ENCODE measurements at regions not wholly inside any gene's neighbourhood (a gene's known extent, or its start where the extent isn't known, plus 50 kb on each side); places are given as distances from the start of the nearest gene placed in this dataset.

- TF ChIP-seq, protein P1, sequence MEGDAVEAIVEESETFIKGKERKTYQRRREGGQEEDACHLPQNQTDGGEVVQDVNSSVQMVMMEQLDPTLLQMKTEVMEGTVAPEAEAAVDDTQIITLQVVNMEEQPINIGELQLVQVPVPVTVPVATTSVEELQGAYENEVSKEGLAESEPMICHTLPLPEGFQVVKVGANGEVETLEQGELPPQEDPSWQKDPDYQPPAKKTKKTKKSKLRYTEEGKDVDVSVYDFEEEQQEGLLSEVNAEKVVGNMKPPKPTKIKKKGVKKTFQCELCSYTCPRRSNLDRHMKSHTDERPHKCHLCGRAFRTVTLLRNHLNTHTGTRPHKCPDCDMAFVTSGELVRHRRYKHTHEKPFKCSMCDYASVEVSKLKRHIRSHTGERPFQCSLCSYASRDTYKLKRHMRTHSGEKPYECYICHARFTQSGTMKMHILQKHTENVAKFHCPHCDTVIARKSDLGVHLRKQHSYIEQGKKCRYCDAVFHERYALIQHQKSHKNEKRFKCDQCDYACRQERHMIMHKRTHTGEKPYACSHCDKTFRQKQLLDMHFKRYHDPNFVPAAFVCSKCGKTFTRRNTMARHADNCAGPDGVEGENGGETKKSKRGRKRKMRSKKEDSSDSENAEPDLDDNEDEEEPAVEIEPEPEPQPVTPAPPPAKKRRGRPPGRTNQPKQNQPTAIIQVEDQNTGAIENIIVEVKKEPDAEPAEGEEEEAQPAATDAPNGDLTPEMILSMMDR (IDR thresholded peaks at IDR 0.05): no peak
Measured at GRCh38 chr16:5835876-5836275, 738.3 kb upstream of the EEF2KMT start.

DNA sequence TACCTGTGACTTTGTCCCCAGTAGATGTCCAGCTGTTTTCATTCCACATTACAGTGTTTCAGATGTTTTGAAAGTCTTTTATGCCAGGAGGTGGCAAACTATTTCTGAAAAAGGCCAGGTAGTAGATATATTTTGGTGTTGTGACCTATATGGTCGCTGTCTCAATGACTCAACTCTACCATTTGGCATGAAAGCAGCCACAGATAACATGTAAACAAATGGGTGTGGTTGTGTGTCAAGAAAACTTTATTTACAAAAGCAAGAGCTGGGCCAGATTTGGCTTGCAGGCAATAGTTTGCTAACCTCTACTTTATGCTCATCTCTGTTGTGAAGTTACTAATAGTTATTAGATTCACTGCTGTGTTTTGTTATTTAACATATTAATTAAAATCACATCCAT, 728.7 kb upstream of the EEF2KMT start:
- no peaks in the 10 kb centered on the region for H3K36me3 ChIP-seq
- no peaks in the 10 kb centered on the region for H3K27me3 ChIP-seq
- no peaks in the 10 kb centered on the region for H3K9me3 ChIP-seq
- no peak overlapping the region for H3K27ac ChIP-seq
- no peaks in the 10 kb centered on the region for H3K4me1 ChIP-seq (ENCODE audit: control insufficient read depth in 1 of 2, insufficient read depth in 1 of 2, low read depth in 1 of 2, low read length in 1 of 2)
- TF ChIP-seq, protein P1 (IDR thresholded peaks at IDR 0.05): no peak
- no peak overlapping the region for H3K4me3 ChIP-seq (ENCODE audit: low read depth in 1 of 2, low read length in 1 of 2)

More at GRCh38 chr16:5835876-5836275, 738.3 kb upstream of the EEF2KMT start:
- Histone ChIP-seq H3K9me3 (no peaks in the 10 kb centered on the region), H3K36me3 (no peaks in the 10 kb centered on the region), H3K4me3 (ENCODE audit: low read depth in 1 of 2, low read length in 1 of 2) (no peak overlapping the region), H3K4me1 (ENCODE audit: control insufficient read depth in 1 of 2, insufficient read depth in 1 of 2, low read depth in 1 of 2, low read length in 1 of 2) (no peaks in the 10 kb centered on the region), H3K27ac (no peak overlapping the region), H3K27me3 (no peaks in the 10 kb centered on the region)

GRCh38 chr16:5820472-5820871, 722.9 kb upstream of the EEF2KMT start:
- H3K27ac ChIP-seq: no peak overlapping the region
- no peaks in the 10 kb centered on the region for H3K36me3 ChIP-seq
- TF ChIP-seq, protein P1 (IDR thresholded peaks at IDR 0.05): no peak
- no peaks in the 10 kb centered on the region for H3K4me1 ChIP-seq (ENCODE audit: control insufficient read depth in 1 of 2, insufficient read depth in 1 of 2, low read depth in 1 of 2, low read length in 1 of 2)
- H3K4me3 ChIP-seq (ENCODE audit: low read depth in 1 of 2, low read length in 1 of 2): no peak overlapping the region
- H3K9me3 ChIP-seq: no peaks in the 10 kb centered on the region
- H3K27me3 ChIP-seq: no peaks in the 10 kb centered on the region

GRCh38 chr16:5815570-5816237, 718.1 kb upstream of the EEF2KMT start:
- TF ChIP-seq, protein P1 (IDR thresholded peaks at IDR 0.05): no peak
- Histone ChIP-seq H3K36me3 (no peaks in the 10 kb centered on the region), H3K9me3 (no peaks in the 10 kb centered on the region), H3K27me3 (no peaks in the 10 kb centered on the region), H3K4me3 (ENCODE audit: low read depth in 1 of 2, low read length in 1 of 2) (no peak overlapping the region), H3K27ac (no peak overlapping the region), H3K4me1 (ENCODE audit: control insufficient read depth in 1 of 2, insufficient read depth in 1 of 2, low read depth in 1 of 2, low read length in 1 of 2) (no peaks in the 10 kb centered on the region)

DNA sequence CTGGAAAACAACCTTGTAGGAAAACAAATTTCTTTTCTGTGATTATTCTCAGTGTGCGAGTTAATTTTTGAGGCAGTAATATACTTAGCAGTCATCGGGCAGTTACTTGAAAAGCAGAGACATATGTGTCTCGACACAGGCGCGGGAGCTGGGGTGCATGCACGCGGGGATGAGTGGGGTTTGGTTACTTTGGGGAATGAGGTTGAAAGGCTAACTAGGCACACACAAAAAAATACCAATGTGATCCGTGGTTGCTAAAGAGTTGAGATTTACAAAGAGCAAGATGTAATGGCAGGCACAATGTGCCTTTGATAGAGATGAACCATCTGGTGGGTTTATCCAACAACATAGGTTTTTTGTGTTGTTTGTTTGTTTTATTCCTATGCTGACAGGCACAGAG, 703.8 kb upstream of the EEF2KMT start:
- Histone ChIP-seq H3K4me1 (ENCODE audit: control insufficient read depth in 1 of 2, insufficient read depth in 1 of 2, low read depth in 1 of 2, low read length in 1 of 2) (no peaks in the 10 kb centered on the region), H3K36me3 (no peaks in the 10 kb centered on the region), H3K4me3 (ENCODE audit: low read depth in 1 of 2, low read length in 1 of 2) (no peak overlapping the region), H3K27me3 (no peaks in the 10 kb centered on the region), H3K9me3 (no peaks in the 10 kb centered on the region), H3K27ac (no peak overlapping the region)
- TF ChIP-seq, protein P1 (IDR thresholded peaks at IDR 0.05): no peak

Data from neutrophil (primary cell).